HPDE6-E6E7 (cell line): ENCODE measurements at regions not wholly inside any gene's neighbourhood (a gene's known extent, or its start where the extent isn't known, plus 50 kb on each side); places are given as distances from the start of the nearest gene placed in this dataset.

Experiments used
- DNase-seq: peaks from one replicate; pipeline ENCODE4 v3.0.0; 2011; ENCODE audit warnings: missing footprints; ENCODE audit errors: extremely low spot score

GRCh38 chr2:3100386-3100785, 277.2 kb downstream of the EIPR1 start:
- no peak for DNase-seq

GRCh38 chr2:3099860-3100234, 277.8 kb downstream of the EIPR1 start:
- DNase-seq: no peak

- no peak for DNase-seq
Observed at GRCh38 chr2:3099145-3099859, 278.3 kb downstream of the EIPR1 start.

- no peak for DNase-seq
Observed at GRCh38 chr2:3098231-3098630, 279.4 kb downstream of the EIPR1 start.

GRCh38 chr2:3097804-3098203, 279.8 kb downstream of the EIPR1 start:
- no peak for DNase-seq

GRCh38 chr2:3094999-3095958, 282.3 kb downstream of the EIPR1 start:
- DNase-seq: no peak

- DNase-seq: no peak
Observed at GRCh38 chr2:3094318-3094717, 283.3 kb downstream of the EIPR1 start.

GRCh38 chr2:3091696-3092095, 285.9 kb downstream of the EIPR1 start:
- DNase-seq: no peak

- no peak for DNase-seq
Observed at GRCh38 chr2:3082705-3083104, 294.9 kb downstream of the EIPR1 start.

- no peak for DNase-seq
Observed at GRCh38 chr2:3079959-3080948, 297.4 kb downstream of the EIPR1 start.

GRCh38 chr2:3079466-3079865, 298.2 kb downstream of the EIPR1 start:
- no peak for DNase-seq

- no peak for DNase-seq
Observed at GRCh38 chr2:3078684-3079083, 298.9 kb downstream of the EIPR1 start.

GRCh38 chr2:3076848-3077642, 300.6 kb downstream of the EIPR1 start:
- DNase-seq: no peak

- DNase-seq: no peak
Observed at GRCh38 chr2:3075991-3076340, 301.7 kb downstream of the EIPR1 start.

- DNase-seq: no peak
Observed at GRCh38 chr2:3075316-3075990, 302.2 kb downstream of the EIPR1 start.

GRCh38 chr2:3073704-3074103, 303.9 kb downstream of the EIPR1 start:
- DNase-seq: no peak

- DNase-seq: no peak
Observed at GRCh38 chr2:3073041-3073595, 304.5 kb downstream of the EIPR1 start.

- DNase-seq: no peak
Observed at GRCh38 chr2:3071685-3072263, 305.8 kb downstream of the EIPR1 start.

GRCh38 chr2:3066831-3067230, 310.8 kb downstream of the EIPR1 start:
- DNase-seq: no peak

GRCh38 chr2:3065928-3066327, 311.7 kb downstream of the EIPR1 start:
- DNase-seq: no peak
